ENCODE measurements at regions not wholly inside any gene's neighbourhood (a gene's known extent, or its start where the extent isn't known, plus 50 kb on each side); places are given as distances from the start of the nearest gene placed in this dataset.

DNA sequence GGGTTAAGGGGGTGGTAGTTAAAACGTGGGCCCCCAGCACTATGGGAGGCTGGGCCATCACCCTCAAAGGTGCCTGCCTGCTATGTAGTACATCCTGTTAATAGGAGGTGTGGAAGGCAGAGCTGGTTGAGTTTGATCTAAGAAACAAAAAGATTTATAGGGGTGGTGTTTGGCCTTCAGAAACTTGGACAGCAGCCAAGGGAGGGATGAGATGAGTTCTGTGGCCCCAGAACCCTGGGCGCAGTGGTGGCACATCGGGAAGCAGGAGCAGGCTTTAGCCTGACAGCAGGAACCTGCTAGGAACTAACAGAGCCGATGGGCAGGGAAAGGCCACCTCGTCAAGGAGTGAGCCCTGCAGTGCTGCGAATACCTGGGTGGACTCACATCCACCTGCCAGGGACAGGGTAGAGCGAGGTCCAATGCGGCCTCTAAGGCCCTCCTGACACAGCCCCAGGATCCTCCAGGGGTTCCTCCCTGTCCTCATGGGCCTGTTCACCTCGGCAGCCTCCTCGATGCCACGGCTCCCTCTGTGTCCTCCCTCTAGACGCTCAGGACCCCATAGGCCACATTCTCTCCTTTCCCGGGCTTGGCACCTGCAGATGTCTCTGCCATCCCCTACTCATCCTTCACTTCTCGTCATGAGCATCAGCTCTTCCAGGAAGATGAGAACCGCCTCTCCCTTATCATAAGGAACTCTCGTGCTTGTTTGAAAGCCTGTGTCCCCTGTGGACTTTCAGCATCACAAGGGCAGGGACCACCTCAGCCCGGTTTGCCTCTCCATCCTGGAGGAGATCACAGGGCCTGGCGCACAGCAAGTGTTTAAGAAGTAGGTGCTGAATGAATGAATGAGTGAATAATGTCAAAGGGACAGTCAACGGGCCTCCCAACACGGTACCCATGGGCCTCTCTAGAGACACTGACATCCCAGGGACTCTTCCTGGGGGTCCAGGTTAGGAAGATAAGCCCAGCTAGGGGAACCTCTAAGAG is 103.5 kb upstream of the TNRC6C start:
- no peak for DNase-seq (ENCODE audit: low read depth)

- no peak for DNase-seq (ENCODE audit: low read depth)
Observed at GRCh38 chr17:77856551-77857305, 101.8 kb upstream of the TNRC6C start.

DNA sequence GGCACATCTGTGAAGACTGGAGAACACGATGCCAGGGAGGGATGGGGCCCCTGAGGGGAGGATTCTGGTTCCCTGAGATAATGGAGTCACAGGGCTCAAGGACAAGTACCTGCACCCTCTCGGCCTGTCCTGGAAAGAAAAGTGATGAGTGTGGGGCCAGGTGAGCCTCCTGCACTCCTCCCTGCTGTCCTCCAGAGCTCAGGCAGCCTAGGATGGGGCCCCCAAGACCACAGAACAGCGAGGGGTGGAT is 101.3 kb upstream of the TNRC6C start:
- DNase-seq (ENCODE audit: low read depth), result no peak

DNA sequence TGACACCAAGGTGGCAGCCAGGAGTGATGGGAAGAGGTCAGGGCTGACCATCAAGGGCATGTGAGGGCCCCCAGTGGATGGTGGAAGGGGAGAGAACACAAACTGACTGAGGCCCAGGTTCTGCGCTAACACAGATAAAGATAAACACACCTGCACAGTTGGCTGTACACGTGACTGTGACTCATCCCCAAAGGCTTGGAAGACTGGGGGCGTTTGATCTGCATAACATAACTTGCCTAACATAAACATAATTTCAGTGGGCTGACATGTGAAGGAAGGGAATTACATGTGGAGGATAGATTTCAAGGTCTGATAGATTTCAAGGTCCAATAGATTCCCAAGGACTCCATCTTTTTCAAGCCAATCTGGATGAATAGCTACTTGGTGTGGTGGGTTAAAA is 100.9 kb upstream of the TNRC6C start:
- DNase-seq (ENCODE audit: low read depth), result no peak

GRCh38 chr17:77858291-77859034 is 100.0 kb upstream of the TNRC6C start:
- DNase-seq (ENCODE audit: low read depth), result no peak

GRCh38 chr17:77859035-77859810 is 99.3 kb upstream of the TNRC6C start:
- DNase-seq (ENCODE audit: low read depth), result no peak

GRCh38 chr17:77861133-77861695 is 97.3 kb upstream of the TNRC6C start:
- DNase-seq (ENCODE audit: low read depth), result no peak

- DNase-seq (ENCODE audit: low read depth), result no peak
Observed at GRCh38 chr17:77861981-77862645, 96.4 kb upstream of the TNRC6C start.

DNA sequence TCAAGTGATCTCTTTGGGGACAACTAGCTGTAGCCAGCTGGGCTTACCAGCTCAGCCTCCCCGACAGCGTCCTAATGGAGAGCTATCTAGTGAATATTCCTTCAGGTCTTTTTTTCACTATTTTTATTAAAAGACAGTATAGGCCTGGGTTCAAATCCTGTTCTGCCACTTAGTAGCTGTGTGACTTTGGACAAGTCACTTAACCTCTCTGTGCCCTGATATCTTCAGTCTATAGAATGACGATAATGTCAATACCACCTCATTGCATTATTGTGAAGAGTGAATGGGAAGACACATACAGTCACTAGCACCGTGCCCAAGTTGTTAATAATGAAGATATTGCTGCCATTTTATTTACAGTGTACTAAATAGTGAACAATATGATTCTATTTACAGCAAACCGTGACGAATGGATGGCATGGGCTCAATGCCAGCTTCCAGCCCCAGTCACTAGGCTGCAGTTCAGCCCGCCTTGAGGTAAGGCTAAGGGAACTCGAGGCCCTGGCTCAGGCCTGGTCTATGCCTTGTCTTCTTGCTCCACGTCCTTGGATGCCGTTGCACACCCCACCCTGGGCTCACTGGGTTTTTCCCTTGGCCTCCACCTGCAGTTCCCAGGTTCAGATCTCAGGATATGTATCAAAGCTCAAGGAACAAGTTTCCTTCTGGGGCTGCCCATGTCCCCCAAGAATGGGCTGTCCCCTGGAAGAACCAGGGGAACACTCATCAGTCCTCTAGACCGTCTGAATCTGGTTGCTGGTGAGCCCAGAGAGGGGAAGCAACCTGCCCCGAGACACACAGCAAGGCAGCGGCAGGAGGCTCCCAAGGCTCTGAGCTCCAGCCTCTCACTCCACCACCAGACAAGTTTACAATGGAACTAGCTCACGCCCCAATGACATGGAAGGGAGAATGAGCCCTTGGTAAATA is 95.4 kb upstream of the TNRC6C start:
- DNase-seq (ENCODE audit: low read depth), result no peak

- no peak for DNase-seq (ENCODE audit: low read depth)
Observed at GRCh38 chr17:77863814-77864161, 94.7 kb upstream of the TNRC6C start.

DNA sequence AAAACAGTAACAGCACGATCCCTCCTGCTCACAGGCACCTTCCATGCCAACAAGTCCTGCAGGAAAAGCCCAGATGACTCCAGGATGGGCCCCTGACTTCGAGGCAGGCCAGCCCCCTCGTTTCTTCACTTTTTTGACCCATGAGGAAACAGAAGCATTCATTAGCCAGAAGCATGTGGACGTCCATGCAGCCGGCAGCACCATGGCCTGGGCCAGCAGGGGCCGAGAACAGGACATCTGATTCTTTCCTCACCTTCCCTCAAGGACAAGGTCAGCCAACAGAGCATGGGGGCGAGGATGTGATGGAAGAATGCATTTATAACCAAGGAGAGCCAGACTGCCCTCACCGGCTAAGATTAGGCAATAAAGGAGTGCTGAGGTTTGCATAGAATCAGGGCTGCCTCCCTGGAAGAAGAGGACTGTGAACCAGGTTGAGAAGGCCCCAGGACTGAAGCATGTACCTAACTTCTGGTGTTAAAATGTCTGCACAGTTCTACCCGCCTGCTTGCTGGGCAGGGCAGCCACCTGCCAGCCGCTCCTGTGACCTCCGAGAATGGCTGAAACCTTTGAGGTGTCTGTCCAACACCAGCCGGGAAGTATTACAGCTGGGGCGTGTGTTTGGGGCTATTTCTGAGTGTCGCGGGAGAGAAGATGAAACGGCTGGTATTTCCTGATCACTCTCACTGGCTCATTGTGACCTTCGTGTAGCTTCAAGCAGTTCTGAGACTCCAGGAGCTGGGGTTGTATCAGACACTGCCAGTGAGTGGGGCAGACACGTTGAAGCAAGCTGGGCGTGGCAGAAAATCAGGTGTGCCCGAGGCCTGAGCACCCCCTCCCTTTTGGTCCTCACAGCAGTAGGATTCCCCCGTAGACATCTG is 94.0 kb upstream of the TNRC6C start:
- no peak for DNase-seq (ENCODE audit: low read depth)

GRCh38 chr17:77865112-77865611 is 93.3 kb upstream of the TNRC6C start:
- no peak for DNase-seq (ENCODE audit: low read depth)

DNA sequence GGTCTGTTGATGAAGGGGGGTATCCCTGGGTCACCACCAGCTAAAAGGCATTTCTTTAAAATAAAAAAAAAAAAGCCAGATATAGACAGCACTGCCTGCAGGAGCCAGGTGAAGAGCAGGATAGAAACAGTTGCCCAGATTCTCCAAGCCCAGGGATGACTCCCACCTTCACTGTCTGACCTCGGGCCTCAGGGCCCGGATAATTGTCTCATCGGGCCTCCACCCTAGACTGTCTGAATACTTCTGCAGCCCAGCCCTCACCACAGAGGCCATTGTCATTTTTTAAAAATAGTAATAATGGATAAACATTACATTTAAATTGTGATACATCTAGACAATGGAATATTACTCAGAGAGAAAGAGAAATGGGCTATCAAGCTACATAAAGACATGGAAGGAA is 92.8 kb upstream of the TNRC6C start:
- no peak for DNase-seq (ENCODE audit: low read depth)

DNA sequence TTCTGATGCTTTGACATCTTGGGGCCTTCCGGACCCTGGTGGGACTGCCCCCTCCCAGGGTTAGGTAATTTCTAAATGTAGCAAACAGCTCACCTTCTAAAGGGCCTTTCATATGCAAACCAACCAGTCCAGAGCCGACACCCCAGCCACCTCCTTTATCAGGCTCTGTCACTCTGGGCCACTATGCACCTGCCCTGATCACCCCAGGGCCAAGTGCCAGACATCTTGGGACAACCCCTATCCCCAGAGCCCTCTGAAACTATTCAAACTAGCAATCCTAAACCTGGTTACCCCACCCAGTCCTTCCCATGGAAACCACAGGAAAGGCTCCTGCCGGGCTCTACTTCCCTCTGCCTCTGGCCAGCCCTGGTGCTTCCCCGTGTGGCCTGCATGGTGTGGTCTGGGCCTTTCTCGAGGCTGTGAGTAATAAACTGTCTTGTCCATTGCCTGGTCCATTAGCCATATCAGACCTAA is 91.2 kb upstream of the TNRC6C start:
- DNase-seq (ENCODE audit: low read depth), result no peak

- DNase-seq (ENCODE audit: low read depth), result no peak
Observed at GRCh38 chr17:77867976-77868713, 90.4 kb upstream of the TNRC6C start.

DNA sequence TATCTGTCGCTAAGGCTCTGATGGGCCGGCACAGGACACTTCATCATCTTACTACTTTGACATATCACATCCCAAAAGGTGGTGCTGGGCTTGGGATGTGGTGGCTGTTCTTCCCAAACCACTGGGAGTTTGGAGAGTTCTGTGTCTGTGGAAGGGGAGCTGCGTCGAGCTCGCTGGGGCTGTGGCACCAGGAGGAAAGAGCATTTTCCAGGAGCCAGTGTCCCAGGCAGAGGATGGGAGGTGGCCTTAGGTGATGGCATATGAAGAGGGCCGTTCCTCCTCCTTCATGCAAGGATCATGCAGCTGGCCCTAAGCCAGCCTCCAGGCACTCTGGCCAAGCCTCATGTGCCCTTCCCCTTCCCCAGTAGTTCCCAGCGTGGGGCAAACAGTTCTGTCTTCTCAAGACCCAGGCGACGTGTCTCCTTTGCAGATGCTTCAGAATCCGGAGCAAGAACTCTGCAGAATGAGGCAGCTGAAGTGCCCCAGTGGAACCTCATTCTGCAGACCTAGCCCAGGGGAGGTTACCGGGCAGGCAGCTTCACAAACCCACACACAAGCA is 89.4 kb upstream of the TNRC6C start:
- no peak for DNase-seq (ENCODE audit: low read depth)

- DNase-seq (ENCODE audit: low read depth), result no peak
Observed at GRCh38 chr17:77869665-77870132, 88.8 kb upstream of the TNRC6C start.

- DNase-seq (ENCODE audit: low read depth), result no peak
Observed at GRCh38 chr17:77872199-77872598, 86.3 kb upstream of the TNRC6C start.

Data from GM04504 (cell line).